Neuronal stem cell (in vitro differentiated cells): ENCODE measurements at regions not wholly inside any gene's neighbourhood (a gene's known extent, or its start where the extent isn't known, plus 50 kb on each side); places are given as distances from the start of the nearest gene placed in this dataset.

Experiments used
- DNase-seq: peaks from one replicate; pipeline ENCODE4 v3.0.0-alpha.2; 2013; ENCODE audit warnings: low spot score
- H2AFZ ChIP-seq: one replicate; pipeline ENCODE4 v1.6.1; 2013; ENCODE audit warnings: mild to moderate bottlenecking, low read length, inconsistent platforms
- H2AK5ac ChIP-seq: 2 replicates; pipeline ENCODE4 v1.6.1; 2013; ENCODE audit warnings: low read depth, mild to moderate bottlenecking, inconsistent platforms, low read length, moderate library complexity, mixed read lengths
- H2BK120ac ChIP-seq: 2 replicates; pipeline ENCODE4 v1.6.1; 2013; ENCODE audit warnings: low read depth, mild to moderate bottlenecking, inconsistent platforms, low read length, moderate library complexity, mixed read lengths
- H2BK12ac ChIP-seq: one replicate; pipeline ENCODE4 v1.6.1; 2013; ENCODE audit warnings: low read length, inconsistent platforms
- H2BK15ac ChIP-seq: 2 replicates; pipeline ENCODE4 v1.6.1; 2013; ENCODE audit warnings: mild to moderate bottlenecking, low read length, inconsistent platforms, mixed read lengths
- H2BK5ac ChIP-seq: one replicate; pipeline ENCODE4 v1.6.1; 2013; ENCODE audit warnings: inconsistent platforms, mild to moderate bottlenecking, low read length, moderate library complexity
- H3K14ac ChIP-seq: one replicate; pipeline ENCODE4 v1.6.1; 2013; ENCODE audit warnings: low read length, inconsistent platforms
- H3K18ac ChIP-seq: 2 replicates; pipeline ENCODE4 v1.6.1; 2013; ENCODE audit warnings: low read length, inconsistent platforms
- H3K23ac ChIP-seq: 2 replicates; pipeline ENCODE4 v1.6.1; 2013; ENCODE audit warnings: low read depth, mild to moderate bottlenecking, mixed read lengths, low read length, inconsistent platforms; ENCODE audit not compliant: poor library complexity
- H3K27ac ChIP-seq: replicated peaks from 3 replicates; pipeline ENCODE4 v1.5.1; 2013; ENCODE audit warnings: low read length, inconsistent platforms
- H3K27me3 ChIP-seq, 3 experiments: 2 replicates each; pipeline ENCODE4 v1.6.1; 2013; ENCODE audit warnings: low read length in 3 of 3, mild to moderate bottlenecking in 2 of 3, inconsistent platforms in 1 of 3, low read depth in 1 of 3, mixed read lengths in 1 of 3, moderate library complexity in 1 of 3; ENCODE audit not compliant: control insufficient read depth in 3 of 3, insufficient read depth in 3 of 3
- H3K36me3 ChIP-seq, 2 donors: replicated peaks in 1 of 2; 2 replicates each; pipeline ENCODE4 v1.6.1; 2013; ENCODE audit warnings: low read length in 2 of 2; ENCODE audit not compliant: control insufficient read depth in 2 of 2, insufficient read depth in 2 of 2
- H3K4ac ChIP-seq: 2 replicates; pipeline ENCODE4 v1.6.1; 2013; ENCODE audit warnings: inconsistent platforms, mild to moderate bottlenecking, low read length, moderate library complexity
- H3K4me1 ChIP-seq, 2 donors: 1 replicate in 1 of 2; 2 replicates in 1 of 2; pipeline ENCODE4 v1.6.1; 2013; ENCODE audit warnings: low read length in 2 of 2, low read depth in 1 of 2; ENCODE audit not compliant: control insufficient read depth in 2 of 2, insufficient read depth in 1 of 2
- H3K4me2 ChIP-seq: one replicate; pipeline ENCODE4 v1.6.1; 2013; ENCODE audit warnings: mild to moderate bottlenecking, low read length, inconsistent platforms; ENCODE audit not compliant: insufficient read depth, poor library complexity, severe bottlenecking
- H3K4me3 ChIP-seq, 2 donors: 2 replicates each; pipeline ENCODE4 v1.5.1; 2013; ENCODE audit warnings: low read length in 2 of 2, mild to moderate bottlenecking in 2 of 2, inconsistent platforms in 1 of 2, moderate library complexity in 1 of 2
- H3K79me1 ChIP-seq: one replicate; pipeline ENCODE4 v1.6.1; 2013; ENCODE audit warnings: low read depth, mild to moderate bottlenecking, inconsistent platforms, low read length, moderate library complexity
- H3K9ac ChIP-seq: one replicate; pipeline ENCODE4 v1.6.1; 2013; ENCODE audit warnings: mild to moderate bottlenecking, low read depth, low read length, inconsistent platforms; ENCODE audit not compliant: poor library complexity
- H3K9me3 ChIP-seq, 2 donors: replicated peaks in 1 of 2; 2 replicates each; pipeline versions ENCODE3 to v1.6.1; 2013; ENCODE audit warnings: low read length in 2 of 2, mild to moderate bottlenecking in 2 of 2, inconsistent platforms in 1 of 2, low read depth in 1 of 2, mixed read lengths in 1 of 2, moderate library complexity in 1 of 2; ENCODE audit not compliant: control insufficient read depth in 2 of 2, insufficient read depth in 1 of 2
- H4K8ac ChIP-seq: one replicate; pipeline ENCODE4 v1.6.1; 2013; ENCODE audit warnings: low read depth, mild to moderate bottlenecking, inconsistent platforms, low read length, moderate library complexity
- H4K91ac ChIP-seq: one replicate; pipeline ENCODE4 v1.6.1; 2013; ENCODE audit warnings: low read length, low read depth, mild to moderate bottlenecking, inconsistent platforms; ENCODE audit not compliant: poor library complexity
- WGBS, 2 donors: extraction: QIAGEN DNeasy Blood & Tissue Kit; methylation state at CpG; one replicate each; pipeline ENCODE4 v1.1.7; 2013; ENCODE audit warnings: missing lambda C conversion rate in 2 of 2, mixed read lengths in 1 of 2; ENCODE audit not compliant: insufficient read length in 2 of 2, insufficient replicate concordance in 1 of 2; ENCODE audit errors: extremely low coverage in 2 of 2; 5-methylcytosine and 5-hydroxymethylcytosine counted together

DNA sequence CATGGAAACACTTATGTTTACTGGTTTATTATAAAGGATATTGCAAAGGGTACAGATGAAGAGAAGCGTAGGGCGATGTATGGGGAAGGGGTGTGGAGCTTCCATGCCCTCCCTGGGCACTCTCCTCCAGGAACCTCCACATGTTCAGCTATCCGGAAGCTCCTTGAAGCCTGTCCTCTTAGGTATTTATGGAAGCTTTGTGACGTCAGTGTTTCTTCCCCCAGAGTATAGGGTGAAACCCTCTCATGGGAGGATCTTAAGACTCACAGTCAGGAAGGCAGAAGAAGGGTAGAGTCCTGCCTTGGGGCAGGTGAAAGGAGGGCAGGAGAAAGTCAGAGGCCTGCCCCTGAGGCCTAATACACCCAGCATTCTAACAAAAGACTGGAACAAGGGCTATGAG lies 61.3 kb upstream of the CREB1 start:
- no peak overlapping the region for H2BK12ac ChIP-seq
- H4K91ac ChIP-seq: no peak overlapping the region
- no peak overlapping the region for H3K4me2 ChIP-seq
- no peak overlapping the region for H2AK5ac ChIP-seq
- H4K8ac ChIP-seq: no peak overlapping the region
- DNase-seq: no peak
- H3K4ac ChIP-seq: no peak overlapping the region
- H2BK15ac ChIP-seq: no peak overlapping the region
- no peak overlapping the region for H3K18ac ChIP-seq
- H3K79me1 ChIP-seq: no peaks in the 10 kb centered on the region
- no peaks in the 10 kb centered on the region for H3K27me3 ChIP-seq
- no peak overlapping the region for H3K27ac ChIP-seq
- H3K23ac ChIP-seq: no peak overlapping the region
- H3K9ac ChIP-seq: no peak overlapping the region
- peaks cover 3 to 10% of the 10 kb centered on the region in 2 donors for H3K4me1 ChIP-seq
- no peak overlapping the region for H3K14ac ChIP-seq
- no peak overlapping the region for H3K4me3 ChIP-seq
- H2AFZ ChIP-seq: no peak overlapping the region
- no peak overlapping the region for H2BK5ac ChIP-seq
- no peak overlapping the region for H2BK120ac ChIP-seq
- WGBS, 2 donors: no CpG with 5 or more reads among the region's 4 CpGs
- no peaks in the 10 kb centered on the region for H3K9me3 ChIP-seq
- no peaks in the 10 kb centered on the region for H3K36me3 ChIP-seq

DNA sequence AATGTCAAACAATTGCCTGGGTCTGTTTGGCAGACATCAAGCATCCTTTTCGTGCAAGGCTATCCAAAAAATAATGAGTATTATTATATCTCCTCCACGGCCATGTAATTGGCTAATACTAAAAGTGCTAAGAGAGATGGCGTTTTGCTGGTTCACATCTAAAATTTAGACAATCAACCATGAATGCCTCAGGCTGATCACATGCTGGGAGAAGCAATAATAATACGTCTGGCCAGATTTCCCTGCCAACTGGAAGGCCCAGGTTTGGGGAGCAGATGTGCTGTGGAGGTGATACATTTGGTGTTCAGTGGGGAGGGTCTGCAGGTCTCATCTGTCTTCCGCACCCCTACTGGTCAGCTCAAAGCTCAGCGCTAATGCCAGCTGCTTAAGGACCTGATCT lies 60.3 kb upstream of the CREB1 start:
- WGBS, 2 donors: no CpG with 5 or more reads among the region's 6 CpGs
- Histone ChIP-seq H2AFZ (no peak overlapping the region), H4K91ac (no peak overlapping the region), H3K4me1 (peaks cover 4 to 11% of the 10 kb centered on the region in 2 donors), H3K14ac (no peak overlapping the region), H3K4ac (no peak overlapping the region), H2AK5ac (no peak overlapping the region), H3K9me3 (no peaks in the 10 kb centered on the region), H3K18ac (no peak overlapping the region), H3K27me3 (no peaks in the 10 kb centered on the region), H3K4me3 (no peak overlapping the region), H2BK5ac (no peak overlapping the region), H2BK15ac (no peak overlapping the region), H3K4me2 (no peak overlapping the region), H2BK120ac (no peak overlapping the region), H2BK12ac (no peak overlapping the region), H3K79me1 (no peaks in the 10 kb centered on the region), H3K27ac (no peak overlapping the region), H4K8ac (no peak overlapping the region), H3K36me3 (no peaks in the 10 kb centered on the region), H3K9ac (no peak overlapping the region), H3K23ac (no peak overlapping the region)
- no peak for DNase-seq

DNA sequence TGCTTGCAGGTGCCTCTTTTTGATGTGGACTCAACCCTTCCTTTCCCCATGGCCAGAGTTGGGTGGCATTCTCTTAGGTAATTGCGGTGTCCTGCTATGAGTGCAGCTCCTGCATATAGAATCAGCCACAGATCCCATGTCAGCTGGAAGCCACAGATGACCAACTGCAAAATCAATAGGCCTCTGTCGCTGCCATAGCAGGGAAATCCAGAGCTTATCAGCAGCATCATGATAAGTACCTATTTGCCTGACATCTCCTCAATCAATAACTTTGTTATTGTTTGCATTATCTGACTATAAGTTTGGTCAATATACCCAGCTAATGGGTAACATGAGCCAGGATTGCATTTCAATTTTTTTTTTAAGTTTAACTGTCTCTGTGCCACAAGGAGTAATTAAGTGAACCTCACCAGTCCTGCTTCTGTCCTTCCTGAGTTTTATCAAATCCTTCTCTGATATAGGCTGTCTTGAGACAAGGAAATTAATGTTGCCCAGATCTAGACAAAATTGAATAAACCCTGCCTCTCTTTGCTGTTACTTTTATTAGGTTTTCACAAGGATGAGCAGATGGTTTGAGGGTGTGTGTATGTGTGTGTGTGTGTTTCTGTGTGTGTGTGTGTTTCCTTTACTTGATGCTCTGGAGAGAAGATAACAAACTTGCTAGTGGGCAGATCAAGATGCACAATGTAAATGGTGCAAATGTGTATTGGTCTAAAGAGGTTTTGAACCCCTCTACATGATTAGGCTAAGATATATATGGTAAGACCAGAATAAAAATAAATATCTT lies 59.6 kb upstream of the CREB1 start:
- no peak overlapping the region for H2AK5ac ChIP-seq
- no peak overlapping the region for H2BK12ac ChIP-seq
- no peak overlapping the region for H3K9ac ChIP-seq
- H3K79me1 ChIP-seq: no peaks in the 10 kb centered on the region
- H2BK15ac ChIP-seq: no peak overlapping the region
- no peak overlapping the region for H2BK120ac ChIP-seq
- H4K8ac ChIP-seq: no peak overlapping the region
- no peak overlapping the region for H3K4me2 ChIP-seq
- no peak for DNase-seq
- no peaks in the 10 kb centered on the region for H3K9me3 ChIP-seq
- H2AFZ ChIP-seq: no peak overlapping the region
- WGBS, 2 donors: no CpG with 5 or more reads among the region's 2 CpGs
- no peaks in the 10 kb centered on the region for H3K27me3 ChIP-seq
- H3K23ac ChIP-seq: no peak overlapping the region
- no peaks in the 10 kb centered on the region for H3K36me3 ChIP-seq
- no peak overlapping the region for H3K4me3 ChIP-seq
- H3K4me1 ChIP-seq: peaks cover 4 to 11% of the 10 kb centered on the region in 2 donors
- H3K27ac ChIP-seq: no peak overlapping the region
- H3K14ac ChIP-seq: no peak overlapping the region
- H3K4ac ChIP-seq: no peak overlapping the region
- H3K18ac ChIP-seq: no peak overlapping the region
- H4K91ac ChIP-seq: no peak overlapping the region
- H2BK5ac ChIP-seq: no peak overlapping the region

DNA sequence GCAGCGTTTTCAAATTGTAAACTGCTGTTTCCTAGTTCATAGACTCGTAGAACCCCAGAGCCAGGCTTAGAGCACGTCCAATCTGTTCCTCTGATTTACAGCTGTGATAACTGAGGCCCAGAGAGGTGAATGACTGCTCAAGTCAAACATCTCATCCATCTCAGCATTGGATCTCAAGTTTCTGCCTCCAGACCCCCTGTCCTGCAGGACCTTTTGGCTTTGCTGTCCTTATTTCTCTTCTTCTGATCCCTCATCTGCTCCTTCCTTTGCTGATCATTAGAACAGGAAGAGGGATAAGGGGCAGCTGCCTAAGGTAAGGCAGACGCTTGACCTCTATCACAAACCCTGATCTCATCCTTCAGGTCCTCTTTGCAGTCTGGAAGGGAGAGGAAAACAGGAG lies 58.5 kb upstream of the CREB1 start:
- H3K4me2 ChIP-seq: no peak overlapping the region
- no peaks in the 10 kb centered on the region for H3K9me3 ChIP-seq
- H3K14ac ChIP-seq: no peak overlapping the region
- DNase-seq: no peak
- no peak overlapping the region for H3K27ac ChIP-seq
- H2AFZ ChIP-seq: no peak overlapping the region
- no peak overlapping the region for H3K4me3 ChIP-seq
- no peak overlapping the region for H3K9ac ChIP-seq
- no peak overlapping the region for H3K4ac ChIP-seq
- no peak overlapping the region for H2BK15ac ChIP-seq
- H4K8ac ChIP-seq: no peak overlapping the region
- no peak overlapping the region for H2AK5ac ChIP-seq
- H3K79me1 ChIP-seq: no peaks in the 10 kb centered on the region
- no peak overlapping the region for H4K91ac ChIP-seq
- no peak overlapping the region for H2BK5ac ChIP-seq
- no CpG with 5 or more reads among the region's 4 CpGs for WGBS, 2 donors
- no peaks in the 10 kb centered on the region for H3K27me3 ChIP-seq
- H2BK12ac ChIP-seq: no peak overlapping the region
- peaks cover 4 to 11% of the 10 kb centered on the region in 2 donors for H3K4me1 ChIP-seq
- H2BK120ac ChIP-seq: no peak overlapping the region
- no peak overlapping the region for H3K18ac ChIP-seq
- H3K23ac ChIP-seq: no peak overlapping the region
- H3K36me3 ChIP-seq: no peaks in the 10 kb centered on the region
